Peyer's patch (tissue), 4 donors: ENCODE measurements at regions not wholly inside any gene's neighbourhood (a gene's known extent, or its start where the extent isn't known, plus 50 kb on each side); places are given as distances from the start of the nearest gene placed in this dataset.

ENCODE experiments used
- CTCF ChIP-seq, 6 experiments: fragments of 450-650 bp in 4 of 6; fragments of 200-600 bp in 2 of 6; sonication (generic) in 1 of 6; IDR thresholded peaks; one replicate each; pipeline ENCODE4 v1.5.1; 2017 to 2019; ENCODE audit warnings: antibody characterized with exemption in 6 of 6, mild to moderate bottlenecking in 3 of 6, moderate library complexity in 1 of 6
- POLR2A ChIP-seq, 2 donors: fragments of 450-650 bp; IDR thresholded peaks; one replicate each; pipeline ENCODE4 v1.5.1; 2017; ENCODE audit warnings: antibody characterized with exemption in 2 of 2, mild to moderate bottlenecking in 2 of 2, moderate library complexity in 2 of 2

GRCh38 chr1:41999884-42000283 is 81.2 kb upstream of the HIVEP3 start:
- TF ChIP-seq CTCF (IDR thresholded peaks at IDR 0.05) (no peak), POLR2A (IDR thresholded peaks at IDR 0.05) (no peak)
